H9 (cell line): ENCODE measurements at regions not wholly inside any gene's neighbourhood (a gene's known extent, or its start where the extent isn't known, plus 50 kb on each side); places are given as distances from the start of the nearest gene placed in this dataset.

ENCODE experiments used
- DNase-seq: peaks from one replicate; pipeline ENCODE4 v3.0.0-alpha.2; 2017
- H2AFZ ChIP-seq: one replicate; pipeline ENCODE4 v1.6.1; 2013; ENCODE audit warnings: mild to moderate bottlenecking, low read length, control low read depth, moderate library complexity
- H2AK5ac ChIP-seq: 2 replicates; pipeline ENCODE4 v1.6.1; 2013; ENCODE audit warnings: low read length, control low read depth, mixed read lengths; ENCODE audit not compliant: insufficient read length
- H2BK120ac ChIP-seq: one replicate; pipeline ENCODE4 v1.6.1; 2013; ENCODE audit warnings: low read depth, mild to moderate bottlenecking, low read length, control low read depth, inconsistent platforms; ENCODE audit not compliant: poor library complexity, severe bottlenecking
- H2BK12ac ChIP-seq: 2 replicates; pipeline ENCODE4 v1.6.1; 2013; ENCODE audit warnings: low read length, control low read depth, mixed read lengths, low read depth; ENCODE audit not compliant: insufficient read length
- H2BK15ac ChIP-seq: 2 replicates; pipeline ENCODE4 v1.6.1; 2013; ENCODE audit warnings: low read depth, low read length, control low read depth
- H2BK20ac ChIP-seq: one replicate; pipeline ENCODE4 v1.6.1; 2013; ENCODE audit warnings: low read depth, mild to moderate bottlenecking, low read length, control low read depth, inconsistent platforms; ENCODE audit not compliant: poor library complexity, severe bottlenecking
- H2BK5ac ChIP-seq: 2 replicates; pipeline ENCODE4 v1.6.1; 2013; ENCODE audit warnings: low read length, control low read depth, mixed read lengths; ENCODE audit not compliant: insufficient read length
- H3K14ac ChIP-seq: 2 replicates; pipeline ENCODE4 v1.6.1; 2013; ENCODE audit warnings: low read length, control low read depth; ENCODE audit not compliant: insufficient read depth
- H3K18ac ChIP-seq: 2 replicates; pipeline ENCODE4 v1.6.1; 2013; ENCODE audit warnings: low read depth, mild to moderate bottlenecking, mixed read lengths, low read length, control low read depth; ENCODE audit not compliant: insufficient read length
- H3K23ac ChIP-seq: 2 replicates; pipeline ENCODE4 v1.6.1; 2013; ENCODE audit warnings: low read length, control low read depth, mixed read lengths, low read depth; ENCODE audit not compliant: insufficient read length
- H3K23me2 ChIP-seq: 2 replicates; pipeline ENCODE4 v1.6.1; 2013; ENCODE audit warnings: low read depth, mild to moderate bottlenecking, mixed read lengths, low read length, control low read depth; ENCODE audit not compliant: insufficient read length, poor library complexity, severe bottlenecking
- H3K27ac ChIP-seq: 2 replicates; pipeline ENCODE4 v1.5.1; 2013; ENCODE audit warnings: low read length, control low read depth, mixed read lengths, low read depth; ENCODE audit not compliant: insufficient read length
- H3K27me3 ChIP-seq: 2 replicates; pipeline ENCODE4 v1.6.1; 2013; ENCODE audit warnings: low read length, control low read depth, inconsistent platforms; ENCODE audit not compliant: insufficient read depth
- H3K4ac ChIP-seq: 2 replicates; pipeline ENCODE4 v1.6.1; 2013; ENCODE audit warnings: low read depth, mild to moderate bottlenecking, control low read depth, inconsistent platforms, low read length, moderate library complexity
- H3K4me1 ChIP-seq: 2 replicates; pipeline ENCODE4 v1.6.1; 2013; ENCODE audit warnings: low read length, control low read depth, inconsistent platforms; ENCODE audit not compliant: insufficient read depth
- H3K4me2 ChIP-seq: 2 replicates; pipeline ENCODE4 v1.6.1; 2013; ENCODE audit warnings: low read length, control low read depth, mixed read lengths; ENCODE audit not compliant: insufficient read length, insufficient read depth
- H3K56ac ChIP-seq: 2 replicates; pipeline ENCODE4 v1.6.1; 2013; ENCODE audit warnings: low read depth, mild to moderate bottlenecking, mixed read lengths, low read length, control low read depth; ENCODE audit not compliant: insufficient read length
- H3K79me1 ChIP-seq: 2 replicates; pipeline ENCODE4 v1.6.1; 2013; ENCODE audit warnings: low read depth, mild to moderate bottlenecking, moderate library complexity, low read length, control low read depth, inconsistent platforms; ENCODE audit not compliant: insufficient read depth, poor library complexity, severe bottlenecking
- H3K79me2 ChIP-seq: 2 replicates; pipeline ENCODE4 v1.6.1; 2013; ENCODE audit warnings: low read length, control low read depth, inconsistent platforms; ENCODE audit not compliant: insufficient read depth
- H3K9ac ChIP-seq: 2 replicates; pipeline ENCODE4 v1.6.1; 2013; ENCODE audit warnings: low read length, control low read depth, mixed read lengths; ENCODE audit not compliant: insufficient read length; ENCODE audit errors: extremely low read depth
- H3K9me3 ChIP-seq: one replicate; pipeline ENCODE4 v1.6.1; 2013; ENCODE audit warnings: low read depth, low read length, inconsistent platforms; ENCODE audit not compliant: control insufficient read depth
- H3T11ph ChIP-seq: one replicate; pipeline ENCODE4 v1.6.1; 2013; ENCODE audit warnings: mild to moderate bottlenecking, low read length, control low read depth, inconsistent platforms
- H4K20me1 ChIP-seq: one replicate; pipeline ENCODE4 v1.6.1; 2013; ENCODE audit not compliant: control insufficient read depth, insufficient read length, insufficient read depth
- H4K5ac ChIP-seq: 2 replicates; pipeline ENCODE4 v1.6.1; 2013; ENCODE audit warnings: low read depth, mild to moderate bottlenecking, mixed read lengths, low read length, control low read depth; ENCODE audit not compliant: insufficient read length
- H4K8ac ChIP-seq: replicated peaks from 2 replicates; pipeline ENCODE4 v1.6.1; 2013; ENCODE audit warnings: low read length, control low read depth, mixed read lengths, low read depth; ENCODE audit not compliant: insufficient read length
- H4K91ac ChIP-seq: 2 replicates; pipeline ENCODE4 v1.6.1; 2013; ENCODE audit warnings: low read depth, mild to moderate bottlenecking, moderate library complexity, mixed read lengths, low read length, control low read depth; ENCODE audit not compliant: insufficient read length
- H3K27ac Mint-ChIP-seq, 3 experiments: 2 replicates in 2 of 3; 3 replicates in 1 of 3; pipeline ENCODE4 v1.8.0; 2020 to 2021; ENCODE audit warnings: mixed read lengths in 3 of 3, mild to moderate bottlenecking in 1 of 3, moderate library complexity in 1 of 3
- H3K27me3 Mint-ChIP-seq: 2 replicates; pipeline ENCODE4 v1.8.0; 2021; ENCODE audit warnings: low read depth, mild to moderate bottlenecking, moderate library complexity, mixed read lengths
- H3K36me3 Mint-ChIP-seq, 3 experiments: 2 replicates in 2 of 3; 3 replicates in 1 of 3; pipeline ENCODE4 v1.8.0; 2020 to 2021; ENCODE audit warnings: low read depth in 3 of 3, mixed read lengths in 3 of 3; ENCODE audit not compliant: insufficient read depth in 1 of 3
- H3K4me1 Mint-ChIP-seq, 2 experiments: 2 replicates each; pipeline ENCODE4 v1.8.0; 2020; ENCODE audit warnings: mixed read lengths in 2 of 2
- H3K4me3 Mint-ChIP-seq, 2 experiments: 2 replicates in 1 of 2; 3 replicates in 1 of 2; pipeline ENCODE4 v1.8.0; 2020 to 2021; ENCODE audit warnings: mild to moderate bottlenecking in 2 of 2, mixed read lengths in 2 of 2, moderate library complexity in 1 of 2
- H3K9me3 Mint-ChIP-seq, 2 experiments: 2 replicates in 1 of 2; 3 replicates in 1 of 2; pipeline ENCODE4 v1.8.0; 2020; ENCODE audit warnings: mild to moderate bottlenecking in 2 of 2, mixed read lengths in 2 of 2, moderate library complexity in 1 of 2
- WGBS: extraction: QIAGEN DNeasy Blood & Tissue Kit; methylation state at CpG from one replicate; pipeline ENCODE4 v1.1.7; 2013; ENCODE audit warnings: missing lambda C conversion rate, low lambda C conversion rate, mixed read lengths; ENCODE audit not compliant: insufficient read length; ENCODE audit errors: extremely low coverage; 5-methylcytosine and 5-hydroxymethylcytosine counted together
- TF ChIP-seq, protein P1 (sequence below): fragments of 200-600 bp; sonication (generic); conservative IDR thresholded peaks from 3 replicates; pipeline ENCODE4 v1.8.0; 2021; ENCODE audit warnings: antibody characterized with exemption, mild to moderate bottlenecking

DNA sequence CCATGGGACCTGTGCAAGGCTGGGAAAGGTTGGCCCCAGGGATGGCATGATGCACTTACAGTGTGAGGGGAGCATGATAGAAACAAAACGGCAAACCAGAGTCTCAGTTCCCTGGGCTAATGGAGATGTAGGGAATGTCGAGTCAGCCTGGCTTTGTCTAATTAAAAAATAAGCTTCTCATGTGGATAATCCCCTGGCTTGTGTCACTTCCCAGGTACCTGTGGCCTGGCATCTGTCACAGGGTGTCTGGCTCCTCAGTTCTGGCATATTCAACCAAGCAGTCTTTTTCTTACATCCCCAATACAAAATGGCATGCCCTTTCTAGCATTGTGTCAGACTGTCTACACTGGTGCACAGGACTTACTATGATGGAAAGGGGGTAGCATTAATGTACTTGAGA, 261.4 kb downstream of the GRIN2B start:
- H3K79me2 ChIP-seq: no peaks in the 10 kb centered on the region
- H2BK5ac ChIP-seq: no peak overlapping the region
- peaks cover 2 to 7% of the 10 kb centered on the region in 2 experiments; a peak in 3 of 4 replicates for H3K4me1 Mint-ChIP-seq
- H4K8ac ChIP-seq: no peak overlapping the region
- H3K4ac ChIP-seq: no peak overlapping the region
- no peak overlapping the region for H2BK15ac ChIP-seq
- no peak overlapping the region for H3T11ph ChIP-seq
- H3K36me3 Mint-ChIP-seq: no peaks in the 10 kb centered on the region
- H3K4me1 ChIP-seq: no peaks in the 10 kb centered on the region
- no peak for DNase-seq
- no peak overlapping the region for H2AK5ac ChIP-seq
- H2BK120ac ChIP-seq: no peak overlapping the region
- no peak overlapping the region for H2AFZ ChIP-seq
- no peak overlapping the region for H4K5ac ChIP-seq
- H3K18ac ChIP-seq: no peak overlapping the region
- no peak overlapping the region for H3K56ac ChIP-seq
- no peak overlapping the region for H3K4me2 ChIP-seq
- H3K9ac ChIP-seq: no peak overlapping the region
- TF ChIP-seq, protein P1, sequence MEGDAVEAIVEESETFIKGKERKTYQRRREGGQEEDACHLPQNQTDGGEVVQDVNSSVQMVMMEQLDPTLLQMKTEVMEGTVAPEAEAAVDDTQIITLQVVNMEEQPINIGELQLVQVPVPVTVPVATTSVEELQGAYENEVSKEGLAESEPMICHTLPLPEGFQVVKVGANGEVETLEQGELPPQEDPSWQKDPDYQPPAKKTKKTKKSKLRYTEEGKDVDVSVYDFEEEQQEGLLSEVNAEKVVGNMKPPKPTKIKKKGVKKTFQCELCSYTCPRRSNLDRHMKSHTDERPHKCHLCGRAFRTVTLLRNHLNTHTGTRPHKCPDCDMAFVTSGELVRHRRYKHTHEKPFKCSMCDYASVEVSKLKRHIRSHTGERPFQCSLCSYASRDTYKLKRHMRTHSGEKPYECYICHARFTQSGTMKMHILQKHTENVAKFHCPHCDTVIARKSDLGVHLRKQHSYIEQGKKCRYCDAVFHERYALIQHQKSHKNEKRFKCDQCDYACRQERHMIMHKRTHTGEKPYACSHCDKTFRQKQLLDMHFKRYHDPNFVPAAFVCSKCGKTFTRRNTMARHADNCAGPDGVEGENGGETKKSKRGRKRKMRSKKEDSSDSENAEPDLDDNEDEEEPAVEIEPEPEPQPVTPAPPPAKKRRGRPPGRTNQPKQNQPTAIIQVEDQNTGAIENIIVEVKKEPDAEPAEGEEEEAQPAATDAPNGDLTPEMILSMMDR: no peak
- no peaks in the 10 kb centered on the region for H4K20me1 ChIP-seq
- H3K27me3 Mint-ChIP-seq: peaks cover 32% of the 10 kb centered on the region
- no peak overlapping the region for H3K14ac ChIP-seq
- 0 out of 2 replicates have a peak, but pooled peaks cover 2% of the 10 kb centered on the region for H3K27me3 ChIP-seq
- H3K23ac ChIP-seq: no peak overlapping the region
- H2BK12ac ChIP-seq: no peak overlapping the region
- H3K9me3 Mint-ChIP-seq: no peaks in the 10 kb centered on the region
- H4K91ac ChIP-seq: no peak overlapping the region
- H3K9me3 ChIP-seq: no peaks in the 10 kb centered on the region
- no peaks in the 10 kb centered on the region for H3K23me2 ChIP-seq
- no peaks in the 10 kb centered on the region for H3K79me1 ChIP-seq
- WGBS: no CpG with 5 or more reads among the region's 2 CpGs
- H3K27ac Mint-ChIP-seq: no peak overlapping the region
- no peak overlapping the region for H3K4me3 Mint-ChIP-seq
- no peak overlapping the region for H2BK20ac ChIP-seq
- H3K27ac ChIP-seq: no peak overlapping the region
